ENCODE measurements at regions not wholly inside any gene's neighbourhood (a gene's known extent, or its start where the extent isn't known, plus 50 kb on each side); places are given as distances from the start of the nearest gene placed in this dataset.

DNA sequence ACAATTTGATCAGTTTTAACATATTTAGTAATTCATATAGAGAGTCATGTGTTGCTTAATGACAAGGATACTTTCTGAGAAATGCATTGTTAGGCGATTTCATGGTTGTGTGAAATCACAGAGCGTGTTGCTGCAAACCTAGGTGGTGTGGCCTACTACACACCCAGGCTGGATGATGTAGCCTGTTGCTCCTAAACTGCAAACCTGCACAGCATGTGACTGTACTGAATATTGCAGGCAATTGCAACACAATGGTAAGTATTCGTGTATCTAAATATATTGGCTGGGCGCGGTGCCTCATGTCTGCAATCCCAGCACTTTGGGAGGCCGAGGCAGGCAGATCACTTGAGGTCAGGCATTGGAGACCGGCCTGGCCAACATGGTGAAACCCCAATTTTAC lies 73.7 kb upstream of the BAIAP2L1 start:
- TF ChIP-seq, protein P1, sequence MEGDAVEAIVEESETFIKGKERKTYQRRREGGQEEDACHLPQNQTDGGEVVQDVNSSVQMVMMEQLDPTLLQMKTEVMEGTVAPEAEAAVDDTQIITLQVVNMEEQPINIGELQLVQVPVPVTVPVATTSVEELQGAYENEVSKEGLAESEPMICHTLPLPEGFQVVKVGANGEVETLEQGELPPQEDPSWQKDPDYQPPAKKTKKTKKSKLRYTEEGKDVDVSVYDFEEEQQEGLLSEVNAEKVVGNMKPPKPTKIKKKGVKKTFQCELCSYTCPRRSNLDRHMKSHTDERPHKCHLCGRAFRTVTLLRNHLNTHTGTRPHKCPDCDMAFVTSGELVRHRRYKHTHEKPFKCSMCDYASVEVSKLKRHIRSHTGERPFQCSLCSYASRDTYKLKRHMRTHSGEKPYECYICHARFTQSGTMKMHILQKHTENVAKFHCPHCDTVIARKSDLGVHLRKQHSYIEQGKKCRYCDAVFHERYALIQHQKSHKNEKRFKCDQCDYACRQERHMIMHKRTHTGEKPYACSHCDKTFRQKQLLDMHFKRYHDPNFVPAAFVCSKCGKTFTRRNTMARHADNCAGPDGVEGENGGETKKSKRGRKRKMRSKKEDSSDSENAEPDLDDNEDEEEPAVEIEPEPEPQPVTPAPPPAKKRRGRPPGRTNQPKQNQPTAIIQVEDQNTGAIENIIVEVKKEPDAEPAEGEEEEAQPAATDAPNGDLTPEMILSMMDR (IDR thresholded peaks at IDR 0.05), result no peak
- no peak for TF ChIP-seq POLR2A (IDR thresholded peaks at IDR 0.05)

Data from tibial nerve (tissue), 3 donors.